Lower leg skin (tissue), 3 donors: ENCODE measurements at regions not wholly inside any gene's neighbourhood (a gene's known extent, or its start where the extent isn't known, plus 50 kb on each side); places are given as distances from the start of the nearest gene placed in this dataset.

ENCODE experiments used
- POLR2A ChIP-seq, 2 donors: fragments of 450-650 bp; IDR thresholded peaks; one replicate each; pipeline ENCODE4 v1.6.1; 2016 to 2017; ENCODE audit warnings: antibody characterized with exemption in 2 of 2, mild to moderate bottlenecking in 1 of 2, moderate library complexity in 1 of 2
- TF ChIP-seq, protein P1 (sequence below), 3 donors: fragments of 450-650 bp; IDR thresholded peaks; one replicate each; pipeline ENCODE4 v1.5.1; 2016; ENCODE audit warnings: antibody characterized with exemption in 3 of 3, mild to moderate bottlenecking in 3 of 3, moderate library complexity in 2 of 3

- TF ChIP-seq, protein P1, sequence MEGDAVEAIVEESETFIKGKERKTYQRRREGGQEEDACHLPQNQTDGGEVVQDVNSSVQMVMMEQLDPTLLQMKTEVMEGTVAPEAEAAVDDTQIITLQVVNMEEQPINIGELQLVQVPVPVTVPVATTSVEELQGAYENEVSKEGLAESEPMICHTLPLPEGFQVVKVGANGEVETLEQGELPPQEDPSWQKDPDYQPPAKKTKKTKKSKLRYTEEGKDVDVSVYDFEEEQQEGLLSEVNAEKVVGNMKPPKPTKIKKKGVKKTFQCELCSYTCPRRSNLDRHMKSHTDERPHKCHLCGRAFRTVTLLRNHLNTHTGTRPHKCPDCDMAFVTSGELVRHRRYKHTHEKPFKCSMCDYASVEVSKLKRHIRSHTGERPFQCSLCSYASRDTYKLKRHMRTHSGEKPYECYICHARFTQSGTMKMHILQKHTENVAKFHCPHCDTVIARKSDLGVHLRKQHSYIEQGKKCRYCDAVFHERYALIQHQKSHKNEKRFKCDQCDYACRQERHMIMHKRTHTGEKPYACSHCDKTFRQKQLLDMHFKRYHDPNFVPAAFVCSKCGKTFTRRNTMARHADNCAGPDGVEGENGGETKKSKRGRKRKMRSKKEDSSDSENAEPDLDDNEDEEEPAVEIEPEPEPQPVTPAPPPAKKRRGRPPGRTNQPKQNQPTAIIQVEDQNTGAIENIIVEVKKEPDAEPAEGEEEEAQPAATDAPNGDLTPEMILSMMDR (IDR thresholded peaks at IDR 0.05): no peak
- TF ChIP-seq POLR2A (IDR thresholded peaks at IDR 0.05): no peak
These were observed 75.4 kb downstream of the BTG1 start for GRCh38 chr12:92070054-92070863.
